GM06990 (cell line): ENCODE measurements at regions not wholly inside any gene's neighbourhood (a gene's known extent, or its start where the extent isn't known, plus 50 kb on each side); places are given as distances from the start of the nearest gene placed in this dataset.
"Not testable (repeated sequence)": the region's sequence is repeated elsewhere in the genome, so short reads cannot be mapped to it uniquely, and the experiment has no call there.

Source experiments
- DNase-seq: peaks from one replicate; pipeline ENCODE4 v3.0.0-alpha.2; 2011; ENCODE audit not compliant: insufficient read length; ENCODE audit errors: extremely low read depth
- H3K27me3 ChIP-seq: replicated peaks from 2 replicates; pipeline ENCODE4 v1.6.0; 2011; ENCODE audit warnings: low read length; ENCODE audit not compliant: control insufficient read depth, insufficient read depth
- H3K36me3 ChIP-seq: 2 replicates; pipeline ENCODE4 v1.5.1; 2011; ENCODE audit warnings: low read length; ENCODE audit not compliant: control insufficient read depth, insufficient read depth
- H3K4me3 ChIP-seq: replicated peaks from 2 replicates; pipeline ENCODE4 v1.5.1; 2011; ENCODE audit warnings: low read depth, mild to moderate bottlenecking, control low read depth, low read length

- not testable (repeated sequence) for DNase-seq, H3K27me3 ChIP-seq, H3K36me3 ChIP-seq, H3K4me3 ChIP-seq
Measured at GRCh38 chr2:90325796-90326353, 1634.4 kb downstream of the RPIA start.

- not testable (repeated sequence) for H3K4me3 ChIP-seq, H3K36me3 ChIP-seq, DNase-seq, H3K27me3 ChIP-seq
Measured at GRCh38 chr2:90355546-90355945, 1664.1 kb downstream of the RPIA start.

- H3K4me3 ChIP-seq, H3K27me3 ChIP-seq, DNase-seq, H3K36me3 ChIP-seq: not testable (repeated sequence)
Measured at GRCh38 chr2:90359344-90359743, 1667.9 kb downstream of the RPIA start.

GRCh38 chr2:90359887-90360730 is 1668.6 kb downstream of the RPIA start:
- not testable (repeated sequence) for H3K27me3 ChIP-seq, H3K36me3 ChIP-seq, DNase-seq, H3K4me3 ChIP-seq

- not testable (repeated sequence) for H3K36me3 ChIP-seq, DNase-seq, H3K27me3 ChIP-seq, H3K4me3 ChIP-seq
Measured at GRCh38 chr2:90360731-90361035, 1669.2 kb downstream of the RPIA start.
